ENCODE measurements at regions not wholly inside any gene's neighbourhood (a gene's known extent, or its start where the extent isn't known, plus 50 kb on each side); places are given as distances from the start of the nearest gene placed in this dataset.

GRCh38 chr13:27001705-27002104, 169.9 kb downstream of the USP12 start:
- Histone ChIP-seq H3K27me3 (ENCODE audit: control insufficient read depth, insufficient read depth, low read length) (no peaks in the 10 kb centered on the region), H3K4me3 (ENCODE audit: low read length) (no peak overlapping the region), H3K4me1 (ENCODE audit: control insufficient read depth, insufficient read depth, low read length) (peaks cover 8% of the 10 kb centered on the region), H3K27ac (ENCODE audit: low read length) (no peak overlapping the region), H3K36me3 (ENCODE audit: control insufficient read depth, insufficient read depth, low read length) (no peaks in the 10 kb centered on the region), H3K9me3 (ENCODE audit: control insufficient read depth, low read depth, low read length) (no peaks in the 10 kb centered on the region)
- peak in 1 of 2 donors; percentile 22 for DNase-seq
- no CpG with 5 or more reads among the region's 6 CpGs for WGBS (ENCODE audit: insufficient coverage, low lambda C conversion rate)

- no peak for DNase-seq
- WGBS (ENCODE audit: insufficient coverage, low lambda C conversion rate), result no CpG with 5 or more reads among the region's 6 CpGs
- Histone ChIP-seq H3K9me3 (ENCODE audit: control insufficient read depth, low read depth, low read length) (no peaks in the 10 kb centered on the region), H3K4me3 (ENCODE audit: low read length) (no peak overlapping the region), H3K27me3 (ENCODE audit: control insufficient read depth, insufficient read depth, low read length) (no peaks in the 10 kb centered on the region), H3K27ac (ENCODE audit: low read length) (no peak overlapping the region), H3K36me3 (ENCODE audit: control insufficient read depth, insufficient read depth, low read length) (no peaks in the 10 kb centered on the region), H3K4me1 (ENCODE audit: control insufficient read depth, insufficient read depth, low read length) (peaks cover 2% of the 10 kb centered on the region)
Observed at GRCh38 chr13:27000686-27001085, 170.9 kb downstream of the USP12 start.

GRCh38 chr13:26999499-26999898, 172.1 kb downstream of the USP12 start:
- Histone ChIP-seq H3K9me3 (ENCODE audit: control insufficient read depth, low read depth, low read length) (no peaks in the 10 kb centered on the region), H3K4me3 (ENCODE audit: low read length) (no peak overlapping the region), H3K4me1 (ENCODE audit: control insufficient read depth, insufficient read depth, low read length) (peaks cover 2% of the 10 kb centered on the region), H3K27ac (ENCODE audit: low read length) (no peak overlapping the region), H3K27me3 (ENCODE audit: control insufficient read depth, insufficient read depth, low read length) (no peaks in the 10 kb centered on the region), H3K36me3 (ENCODE audit: control insufficient read depth, insufficient read depth, low read length) (no peaks in the 10 kb centered on the region)
- no CpG with 5 or more reads among the region's 7 CpGs for WGBS (ENCODE audit: insufficient coverage, low lambda C conversion rate)
- no peak for DNase-seq

- no CpG with 5 or more reads among the region's 8 CpGs for WGBS (ENCODE audit: insufficient coverage, low lambda C conversion rate)
- H3K27me3 ChIP-seq (ENCODE audit: control insufficient read depth, insufficient read depth, low read length), result no peaks in the 10 kb centered on the region
- no peak overlapping the region for H3K27ac ChIP-seq (ENCODE audit: low read length)
- H3K9me3 ChIP-seq (ENCODE audit: control insufficient read depth, low read depth, low read length), result no peaks in the 10 kb centered on the region
- H3K4me1 ChIP-seq (ENCODE audit: control insufficient read depth, insufficient read depth, low read length), result peaks cover 2% of the 10 kb centered on the region
- no peaks in the 10 kb centered on the region for H3K36me3 ChIP-seq (ENCODE audit: control insufficient read depth, insufficient read depth, low read length)
- DNase-seq, result peak in 1 of 2 donors; percentile 60
- no peak overlapping the region for H3K4me3 ChIP-seq (ENCODE audit: low read length)
Observed at GRCh38 chr13:26998292-26998691, 173.3 kb downstream of the USP12 start.

GRCh38 chr13:26996965-26997752, 174.5 kb downstream of the USP12 start:
- no peak overlapping the region for H3K27ac ChIP-seq (ENCODE audit: low read length)
- peaks cover 2% of the 10 kb centered on the region for H3K4me1 ChIP-seq (ENCODE audit: control insufficient read depth, insufficient read depth, low read length)
- no peaks in the 10 kb centered on the region for H3K36me3 ChIP-seq (ENCODE audit: control insufficient read depth, insufficient read depth, low read length)
- no peak overlapping the region for H3K4me3 ChIP-seq (ENCODE audit: low read length)
- H3K27me3 ChIP-seq (ENCODE audit: control insufficient read depth, insufficient read depth, low read length), result no peaks in the 10 kb centered on the region
- no peaks in the 10 kb centered on the region for H3K9me3 ChIP-seq (ENCODE audit: control insufficient read depth, low read depth, low read length)
- 100% methylated on average over 1 of the region's 6 CpGs for WGBS (ENCODE audit: insufficient coverage, low lambda C conversion rate)
- DNase-seq, result no peak

- Histone ChIP-seq H3K27ac (ENCODE audit: low read length) (no peak overlapping the region), H3K9me3 (ENCODE audit: control insufficient read depth, low read depth, low read length) (no peaks in the 10 kb centered on the region), H3K4me1 (ENCODE audit: control insufficient read depth, insufficient read depth, low read length) (peaks cover 2% of the 10 kb centered on the region), H3K27me3 (ENCODE audit: control insufficient read depth, insufficient read depth, low read length) (no peaks in the 10 kb centered on the region), H3K4me3 (ENCODE audit: low read length) (no peak overlapping the region), H3K36me3 (ENCODE audit: control insufficient read depth, insufficient read depth, low read length) (no peaks in the 10 kb centered on the region)
- WGBS (ENCODE audit: insufficient coverage, low lambda C conversion rate), result 92% methylated on average over 2 of the region's 3 CpGs
- DNase-seq, result no peak
Observed at GRCh38 chr13:26995159-26995558, 176.5 kb downstream of the USP12 start.

- Histone ChIP-seq H3K9me3 (ENCODE audit: control insufficient read depth, low read depth, low read length) (no peaks in the 10 kb centered on the region), H3K4me3 (ENCODE audit: low read length) (no peak overlapping the region), H3K4me1 (ENCODE audit: control insufficient read depth, insufficient read depth, low read length) (peaks cover 2% of the 10 kb centered on the region), H3K36me3 (ENCODE audit: control insufficient read depth, insufficient read depth, low read length) (no peaks in the 10 kb centered on the region), H3K27me3 (ENCODE audit: control insufficient read depth, insufficient read depth, low read length) (no peaks in the 10 kb centered on the region), H3K27ac (ENCODE audit: low read length) (no peak overlapping the region)
- no peak for DNase-seq
- no CpG with 5 or more reads among the region's 3 CpGs for WGBS (ENCODE audit: insufficient coverage, low lambda C conversion rate)
Observed at GRCh38 chr13:26993780-26994179, 177.8 kb downstream of the USP12 start.

GRCh38 chr13:26992951-26993719, 178.5 kb downstream of the USP12 start:
- Histone ChIP-seq H3K4me3 (ENCODE audit: low read length) (no peak overlapping the region), H3K9me3 (ENCODE audit: control insufficient read depth, low read depth, low read length) (no peaks in the 10 kb centered on the region), H3K27ac (ENCODE audit: low read length) (no peak overlapping the region), H3K27me3 (ENCODE audit: control insufficient read depth, insufficient read depth, low read length) (no peaks in the 10 kb centered on the region), H3K4me1 (ENCODE audit: control insufficient read depth, insufficient read depth, low read length) (peaks cover 1% of the 10 kb centered on the region), H3K36me3 (ENCODE audit: control insufficient read depth, insufficient read depth, low read length) (no peaks in the 10 kb centered on the region)
- DNase-seq, result no peak
- no CpG with 5 or more reads among the region's 4 CpGs for WGBS (ENCODE audit: insufficient coverage, low lambda C conversion rate)

GRCh38 chr13:26991508-26992181, 180.0 kb downstream of the USP12 start:
- Histone ChIP-seq H3K27ac (ENCODE audit: low read length) (no peak overlapping the region), H3K4me3 (ENCODE audit: low read length) (no peak overlapping the region), H3K9me3 (ENCODE audit: control insufficient read depth, low read depth, low read length) (no peaks in the 10 kb centered on the region), H3K36me3 (ENCODE audit: control insufficient read depth, insufficient read depth, low read length) (no peaks in the 10 kb centered on the region), H3K27me3 (ENCODE audit: control insufficient read depth, insufficient read depth, low read length) (no peaks in the 10 kb centered on the region), H3K4me1 (ENCODE audit: control insufficient read depth, insufficient read depth, low read length) (no peaks in the 10 kb centered on the region)
- DNase-seq, result no peak
- no CpG with 5 or more reads among the region's 12 CpGs for WGBS (ENCODE audit: insufficient coverage, low lambda C conversion rate)

- Histone ChIP-seq H3K27ac (ENCODE audit: low read length) (no peak overlapping the region), H3K4me3 (ENCODE audit: low read length) (no peak overlapping the region), H3K4me1 (ENCODE audit: control insufficient read depth, insufficient read depth, low read length) (peaks cover 3% of the 10 kb centered on the region), H3K36me3 (ENCODE audit: control insufficient read depth, insufficient read depth, low read length) (no peaks in the 10 kb centered on the region), H3K27me3 (ENCODE audit: control insufficient read depth, insufficient read depth, low read length) (no peaks in the 10 kb centered on the region), H3K9me3 (ENCODE audit: control insufficient read depth, low read depth, low read length) (no peaks in the 10 kb centered on the region)
- WGBS (ENCODE audit: insufficient coverage, low lambda C conversion rate), result 100% methylated on average over 2 of the region's 16 CpGs
- no peak for DNase-seq
Observed at GRCh38 chr13:26989957-26990713, 181.5 kb downstream of the USP12 start.

Data from large intestine (tissue), 3 donors.